Liver (tissue), 8 donors: ENCODE measurements at regions not wholly inside any gene's neighbourhood (a gene's known extent, or its start where the extent isn't known, plus 50 kb on each side); places are given as distances from the start of the nearest gene placed in this dataset.

ENCODE experiments used
- DNase-seq: peaks from one replicate; pipeline ENCODE4 v3.0.0-alpha.2; 2017; ENCODE audit warnings: low spot score
- H3K27ac ChIP-seq, 2 donors: one replicate each; pipeline ENCODE4 v1.7.0; 2013; ENCODE audit warnings: inconsistent platforms in 2 of 2, low read length in 2 of 2, control low read depth in 1 of 2, low read depth in 1 of 2, mild to moderate bottlenecking in 1 of 2
- H3K27me3 ChIP-seq, 4 donors: one replicate each; pipeline versions ENCODE4 v1.6.1 to v1.7.0; 2013; ENCODE audit warnings: low read length in 3 of 4, inconsistent platforms in 1 of 4, mild to moderate bottlenecking in 1 of 4, moderate library complexity in 1 of 4; ENCODE audit not compliant: control insufficient read depth in 4 of 4, insufficient read depth in 4 of 4
- H3K36me3 ChIP-seq, 4 donors: one replicate each; pipeline versions ENCODE4 v1.6.1 to v1.7.0; 2013; ENCODE audit warnings: low read length in 3 of 4, mild to moderate bottlenecking in 3 of 4, low read depth in 1 of 4, moderate library complexity in 1 of 4; ENCODE audit not compliant: control insufficient read depth in 4 of 4, insufficient read depth in 3 of 4
- H3K4me1 ChIP-seq, 4 donors: one replicate each; pipeline versions ENCODE4 v1.6.1 to v1.7.0; 2013; ENCODE audit warnings: low read length in 3 of 4, mild to moderate bottlenecking in 3 of 4, moderate library complexity in 1 of 4; ENCODE audit not compliant: control insufficient read depth in 4 of 4, insufficient read depth in 4 of 4
- H3K4me3 ChIP-seq, 3 donors: one replicate each; pipeline versions ENCODE4 v1.6.1 to v1.7.0; 2013; ENCODE audit warnings: low read length in 3 of 3, control low read depth in 1 of 3, low read depth in 1 of 3, mild to moderate bottlenecking in 1 of 3
- H3K9ac ChIP-seq, 2 donors: one replicate each; pipeline ENCODE4 v1.7.0; 2013; ENCODE audit warnings: low read length in 2 of 2, mild to moderate bottlenecking in 2 of 2, moderate library complexity in 2 of 2, control low read depth in 1 of 2, low read depth in 1 of 2
- H3K9me3 ChIP-seq, 4 donors: one replicate each; pipeline versions ENCODE4 v1.6.1 to v1.7.0; 2013; ENCODE audit warnings: low read length in 3 of 4; ENCODE audit not compliant: control insufficient read depth in 4 of 4
- EGR1 ChIP-seq, 2 donors: IDR thresholded peaks; 2 replicates each; pipeline ENCODE4 v1.6.1; 2016 to 2018; ENCODE audit warnings: antibody characterized with exemption in 2 of 2, low read depth in 2 of 2
- FOXA1 ChIP-seq: IDR thresholded peaks from 2 replicates; pipeline ENCODE4 v1.6.1; 2016; ENCODE audit warnings: antibody characterized with exemption
- FOXA2 ChIP-seq: IDR thresholded peaks from 2 replicates; pipeline ENCODE4 v1.6.1; 2016; ENCODE audit warnings: antibody characterized with exemption
- GABPA ChIP-seq, 2 donors: IDR thresholded peaks in 1 of 2; conservative IDR thresholded peaks in 1 of 2; 2 replicates each; pipeline ENCODE4 v1.6.1; 2016; ENCODE audit warnings: antibody characterized with exemption in 2 of 2, mild to moderate bottlenecking in 1 of 2, moderate library complexity in 1 of 2
- HNF4A ChIP-seq, 2 donors: conservative IDR thresholded peaks; 2 replicates each; pipeline ENCODE4 v1.6.1; 2016; ENCODE audit warnings: antibody characterized with exemption in 2 of 2, mild to moderate bottlenecking in 2 of 2
- HNF4G ChIP-seq: IDR thresholded peaks from 2 replicates; pipeline ENCODE4 v1.6.1; 2016; ENCODE audit warnings: antibody characterized with exemption
- JUND ChIP-seq, 2 donors: IDR thresholded peaks; 2 replicates each; pipeline ENCODE4 v1.6.1; 2016; ENCODE audit warnings: antibody characterized with exemption in 2 of 2
- NR2F2 ChIP-seq: IDR thresholded peaks from 2 replicates; pipeline ENCODE4 v1.6.1; 2016; ENCODE audit warnings: antibody characterized with exemption
- RAD21 ChIP-seq, 2 donors: IDR thresholded peaks; 2 replicates each; pipeline ENCODE4 v1.6.1; 2016; ENCODE audit warnings: antibody characterized with exemption in 2 of 2, mild to moderate bottlenecking in 2 of 2
- RXRA ChIP-seq, 2 donors: IDR thresholded peaks; 2 replicates each; pipeline ENCODE4 v1.6.1; 2017 to 2018; ENCODE audit warnings: antibody characterized with exemption in 2 of 2, mild to moderate bottlenecking in 1 of 2
- SP1 ChIP-seq: IDR thresholded peaks from 2 replicates; pipeline ENCODE4 v1.6.1; 2018; ENCODE audit warnings: antibody characterized with exemption, mild to moderate bottlenecking
- TAF1 ChIP-seq: conservative IDR thresholded peaks from 2 replicates; pipeline ENCODE4 v1.6.1; 2016; ENCODE audit warnings: antibody characterized with exemption, mild to moderate bottlenecking
- YY1 ChIP-seq: IDR thresholded peaks from 2 replicates; pipeline ENCODE4 v1.6.1; 2016; ENCODE audit warnings: antibody characterized with exemption, mild to moderate bottlenecking
- WGBS: extraction: QIAGEN DNeasy Blood & Tissue Kit; methylation state at CpG from one replicate; pipeline ENCODE4 v1.1.7; 2013; 5-methylcytosine and 5-hydroxymethylcytosine counted together
- TF ChIP-seq, protein P1 (sequence below): IDR thresholded peaks from 2 replicates; pipeline ENCODE4 v1.6.1; 2016; ENCODE audit warnings: antibody characterized with exemption
- TF ChIP-seq, protein P2 (sequence below): IDR thresholded peaks from 2 replicates; pipeline ENCODE4 v1.6.1; 2016; ENCODE audit warnings: antibody characterized with exemption
- TF ChIP-seq, protein P3 (sequence below): IDR thresholded peaks from 2 replicates; pipeline ENCODE4 v1.6.1; 2016; ENCODE audit warnings: antibody characterized with exemption, mild to moderate bottlenecking
- TF ChIP-seq, protein P4 (sequence below): fragments of 150-350 bp; IDR thresholded peaks from 2 replicates; pipeline ENCODE4 v1.5.1; 2017; ENCODE audit warnings: improper control_type of control experiment, low read depth, low read length; ENCODE audit not compliant: missing input control
- TF ChIP-seq, protein P5 (sequence below): IDR thresholded peaks from 2 replicates; pipeline ENCODE4 v1.6.1; 2016; ENCODE audit warnings: antibody characterized with exemption
- donor health status: healthy.
- donor health status: healthy.
- donor health status: healthy.
- donor health status: healthy.
- donor health status: healthy.

DNA sequence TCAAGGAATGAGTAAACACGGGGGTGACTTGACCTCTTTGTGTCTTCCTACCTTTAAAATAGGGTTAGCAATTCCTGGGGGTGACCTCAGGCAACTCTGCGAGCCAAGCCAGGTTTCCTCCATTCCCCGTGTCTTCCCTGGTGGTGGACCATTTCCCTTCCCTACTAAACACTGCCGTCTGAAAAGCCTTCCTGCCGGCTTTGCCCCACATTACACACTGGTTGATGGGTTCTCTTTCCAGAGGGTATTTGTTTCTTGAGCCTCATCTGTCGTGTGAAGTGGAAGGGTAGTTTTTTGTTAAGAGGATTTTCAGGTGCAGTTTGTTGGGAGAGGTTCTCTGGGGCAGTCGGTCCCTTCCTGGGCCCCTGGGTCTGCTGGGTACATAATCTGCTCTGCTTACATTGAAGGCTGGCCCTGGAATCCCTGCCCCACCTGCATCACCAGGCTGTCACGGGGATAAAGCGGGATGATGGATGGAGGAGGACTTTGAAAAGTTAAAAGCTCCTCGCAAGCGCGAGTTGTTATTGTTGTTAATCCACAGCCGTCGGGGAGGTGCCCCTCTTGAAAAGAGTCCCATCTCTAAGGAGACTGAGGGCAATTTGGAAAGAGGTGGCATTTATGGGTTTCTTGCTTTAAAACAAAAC, 175.4 kb upstream of the SPRED2 start:
- no peak overlapping the region for H3K9ac ChIP-seq
- no peak overlapping the region for H3K27ac ChIP-seq
- H3K36me3 ChIP-seq = no peaks in the 10 kb centered on the region
- no peaks in the 10 kb centered on the region for H3K9me3 ChIP-seq
- 79% methylated on average over 14 of the region's 14 CpGs for WGBS
- TF ChIP-seq NR2F2 = no peak
- TF ChIP-seq, protein P1, sequence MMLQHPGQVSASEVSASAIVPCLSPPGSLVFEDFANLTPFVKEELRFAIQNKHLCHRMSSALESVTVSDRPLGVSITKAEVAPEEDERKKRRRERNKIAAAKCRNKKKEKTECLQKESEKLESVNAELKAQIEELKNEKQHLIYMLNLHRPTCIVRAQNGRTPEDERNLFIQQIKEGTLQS = no peak
- TF ChIP-seq FOXA2 = no peak
- TF ChIP-seq FOXA1 = no peak
- no peak for TF ChIP-seq HNF4G
- no peak for TF ChIP-seq YY1
- no peak for TF ChIP-seq JUND (IDR thresholded peaks at IDR 0.05)
- no peak for TF ChIP-seq RAD21 (IDR thresholded peaks at IDR 0.05)
- TF ChIP-seq, protein P2, sequence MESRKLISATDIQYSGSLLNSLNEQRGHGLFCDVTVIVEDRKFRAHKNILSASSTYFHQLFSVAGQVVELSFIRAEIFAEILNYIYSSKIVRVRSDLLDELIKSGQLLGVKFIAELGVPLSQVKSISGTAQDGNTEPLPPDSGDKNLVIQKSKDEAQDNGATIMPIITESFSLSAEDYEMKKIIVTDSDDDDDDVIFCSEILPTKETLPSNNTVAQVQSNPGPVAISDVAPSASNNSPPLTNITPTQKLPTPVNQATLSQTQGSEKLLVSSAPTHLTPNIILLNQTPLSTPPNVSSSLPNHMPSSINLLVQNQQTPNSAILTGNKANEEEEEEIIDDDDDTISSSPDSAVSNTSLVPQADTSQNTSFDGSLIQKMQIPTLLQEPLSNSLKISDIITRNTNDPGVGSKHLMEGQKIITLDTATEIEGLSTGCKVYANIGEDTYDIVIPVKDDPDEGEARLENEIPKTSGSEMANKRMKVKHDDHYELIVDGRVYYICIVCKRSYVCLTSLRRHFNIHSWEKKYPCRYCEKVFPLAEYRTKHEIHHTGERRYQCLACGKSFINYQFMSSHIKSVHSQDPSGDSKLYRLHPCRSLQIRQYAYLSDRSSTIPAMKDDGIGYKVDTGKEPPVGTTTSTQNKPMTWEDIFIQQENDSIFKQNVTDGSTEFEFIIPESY = no peak
- TF ChIP-seq, protein P3, sequence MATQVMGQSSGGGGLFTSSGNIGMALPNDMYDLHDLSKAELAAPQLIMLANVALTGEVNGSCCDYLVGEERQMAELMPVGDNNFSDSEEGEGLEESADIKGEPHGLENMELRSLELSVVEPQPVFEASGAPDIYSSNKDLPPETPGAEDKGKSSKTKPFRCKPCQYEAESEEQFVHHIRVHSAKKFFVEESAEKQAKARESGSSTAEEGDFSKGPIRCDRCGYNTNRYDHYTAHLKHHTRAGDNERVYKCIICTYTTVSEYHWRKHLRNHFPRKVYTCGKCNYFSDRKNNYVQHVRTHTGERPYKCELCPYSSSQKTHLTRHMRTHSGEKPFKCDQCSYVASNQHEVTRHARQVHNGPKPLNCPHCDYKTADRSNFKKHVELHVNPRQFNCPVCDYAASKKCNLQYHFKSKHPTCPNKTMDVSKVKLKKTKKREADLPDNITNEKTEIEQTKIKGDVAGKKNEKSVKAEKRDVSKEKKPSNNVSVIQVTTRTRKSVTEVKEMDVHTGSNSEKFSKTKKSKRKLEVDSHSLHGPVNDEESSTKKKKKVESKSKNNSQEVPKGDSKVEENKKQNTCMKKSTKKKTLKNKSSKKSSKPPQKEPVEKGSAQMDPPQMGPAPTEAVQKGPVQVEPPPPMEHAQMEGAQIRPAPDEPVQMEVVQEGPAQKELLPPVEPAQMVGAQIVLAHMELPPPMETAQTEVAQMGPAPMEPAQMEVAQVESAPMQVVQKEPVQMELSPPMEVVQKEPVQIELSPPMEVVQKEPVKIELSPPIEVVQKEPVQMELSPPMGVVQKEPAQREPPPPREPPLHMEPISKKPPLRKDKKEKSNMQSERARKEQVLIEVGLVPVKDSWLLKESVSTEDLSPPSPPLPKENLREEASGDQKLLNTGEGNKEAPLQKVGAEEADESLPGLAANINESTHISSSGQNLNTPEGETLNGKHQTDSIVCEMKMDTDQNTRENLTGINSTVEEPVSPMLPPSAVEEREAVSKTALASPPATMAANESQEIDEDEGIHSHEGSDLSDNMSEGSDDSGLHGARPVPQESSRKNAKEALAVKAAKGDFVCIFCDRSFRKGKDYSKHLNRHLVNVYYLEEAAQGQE = no peak
- TF ChIP-seq TAF1 = no peak
- TF ChIP-seq HNF4A (conservative IDR thresholded peaks at IDR 0.05) = no peak
- TF ChIP-seq, protein P4, sequence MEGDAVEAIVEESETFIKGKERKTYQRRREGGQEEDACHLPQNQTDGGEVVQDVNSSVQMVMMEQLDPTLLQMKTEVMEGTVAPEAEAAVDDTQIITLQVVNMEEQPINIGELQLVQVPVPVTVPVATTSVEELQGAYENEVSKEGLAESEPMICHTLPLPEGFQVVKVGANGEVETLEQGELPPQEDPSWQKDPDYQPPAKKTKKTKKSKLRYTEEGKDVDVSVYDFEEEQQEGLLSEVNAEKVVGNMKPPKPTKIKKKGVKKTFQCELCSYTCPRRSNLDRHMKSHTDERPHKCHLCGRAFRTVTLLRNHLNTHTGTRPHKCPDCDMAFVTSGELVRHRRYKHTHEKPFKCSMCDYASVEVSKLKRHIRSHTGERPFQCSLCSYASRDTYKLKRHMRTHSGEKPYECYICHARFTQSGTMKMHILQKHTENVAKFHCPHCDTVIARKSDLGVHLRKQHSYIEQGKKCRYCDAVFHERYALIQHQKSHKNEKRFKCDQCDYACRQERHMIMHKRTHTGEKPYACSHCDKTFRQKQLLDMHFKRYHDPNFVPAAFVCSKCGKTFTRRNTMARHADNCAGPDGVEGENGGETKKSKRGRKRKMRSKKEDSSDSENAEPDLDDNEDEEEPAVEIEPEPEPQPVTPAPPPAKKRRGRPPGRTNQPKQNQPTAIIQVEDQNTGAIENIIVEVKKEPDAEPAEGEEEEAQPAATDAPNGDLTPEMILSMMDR = no peak
- TF ChIP-seq SP1 = no peak
- TF ChIP-seq GABPA (IDR thresholded peaks at IDR 0.05 in 1 of 2, conservative IDR thresholded peaks at IDR 0.05 in 1 of 2) = no peak
- no peak for TF ChIP-seq EGR1 (IDR thresholded peaks at IDR 0.05; ENCODE audit: low read depth in 2 of 2)
- TF ChIP-seq RXRA (IDR thresholded peaks at IDR 0.05) = no peak
- TF ChIP-seq, protein P5, sequence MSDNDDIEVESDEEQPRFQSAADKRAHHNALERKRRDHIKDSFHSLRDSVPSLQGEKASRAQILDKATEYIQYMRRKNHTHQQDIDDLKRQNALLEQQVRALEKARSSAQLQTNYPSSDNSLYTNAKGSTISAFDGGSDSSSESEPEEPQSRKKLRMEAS = no peak
- no peaks in the 10 kb centered on the region for H3K4me1 ChIP-seq
- no peak for DNase-seq
- no peak overlapping the region for H3K4me3 ChIP-seq
- H3K27me3 ChIP-seq = no peaks in the 10 kb centered on the region
